SIG-M5 treated with dmso at 0.1 percent for 504 hours (cell line): ENCODE measurements at regions not wholly inside any gene's neighbourhood (a gene's known extent, or its start where the extent isn't known, plus 50 kb on each side); places are given as distances from the start of the nearest gene placed in this dataset.
"Not testable (repeated sequence)": the region's sequence is repeated elsewhere in the genome, so short reads cannot be mapped to it uniquely, and the experiment has no call there.

ENCODE experiments used
- DNase-seq: peaks from one replicate; lab custom pipeline; 2025; ENCODE audit not compliant: unreplicated experiment; lab: John Stamatoyannopoulos, UW

DNA sequence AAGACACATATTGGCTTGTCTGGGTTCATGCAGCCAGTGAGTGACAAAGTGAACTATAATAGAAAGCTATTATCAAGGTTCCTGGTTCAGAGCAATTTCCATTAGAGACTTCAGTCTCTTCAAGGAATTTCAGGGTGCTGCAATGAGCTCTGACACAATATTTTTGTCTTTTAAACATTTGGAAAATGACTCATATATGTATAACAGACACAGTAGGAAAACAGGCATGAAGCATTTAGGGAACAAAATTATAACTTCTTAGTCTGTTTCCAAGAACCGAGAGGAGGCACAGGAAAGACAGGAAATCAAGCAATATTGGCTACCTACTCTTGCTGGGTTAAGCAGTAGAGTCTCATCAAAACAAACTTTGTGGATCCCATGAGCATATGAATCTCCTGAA, 170.4 kb downstream of the PTPRC start:
- DNase-seq, result no peak

GRCh38 chr1:198811449-198811848, 172.6 kb downstream of the PTPRC start:
- DNase-seq, result no peak

DNA sequence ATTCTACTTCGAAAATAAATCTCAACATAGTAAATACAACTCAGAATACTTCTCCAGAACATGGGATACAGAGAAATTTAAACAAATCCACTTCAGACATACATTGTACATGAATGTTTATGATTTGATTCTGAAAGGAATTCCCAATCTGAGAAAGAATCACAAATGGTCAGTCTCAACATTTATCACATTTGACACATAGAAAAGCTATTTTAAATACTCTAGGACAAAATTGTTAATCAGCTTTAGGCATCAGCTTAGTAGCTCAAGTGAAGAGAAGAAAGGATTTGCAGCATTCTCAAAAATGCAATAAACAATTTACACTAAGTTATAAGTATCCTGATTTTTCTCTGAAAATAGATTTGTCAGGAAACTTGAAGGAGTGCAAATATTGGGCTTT, 184.8 kb downstream of the PTPRC start:
- no peak for DNase-seq

- no peak for DNase-seq
Observed at GRCh38 chr1:198825254-198825653, 186.4 kb downstream of the PTPRC start.

DNA sequence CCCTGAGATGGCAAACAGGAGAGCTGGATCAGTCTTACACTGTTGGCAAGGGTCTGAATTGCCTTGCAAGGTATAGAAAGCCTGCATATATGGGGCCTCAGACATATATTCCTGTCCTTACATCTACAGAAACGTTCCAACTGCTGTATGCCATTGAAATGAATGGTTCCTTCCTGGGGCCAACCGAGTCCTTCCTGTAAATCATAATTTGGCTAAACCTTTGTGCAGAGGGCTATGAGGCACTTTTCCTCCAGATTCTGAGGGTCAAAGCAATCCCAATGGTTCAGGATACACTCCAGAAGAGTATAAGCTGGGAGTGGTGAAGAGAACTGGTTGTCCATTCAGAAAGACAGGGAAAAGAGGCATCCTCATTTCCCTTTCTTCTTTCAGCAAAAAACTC, 190.5 kb downstream of the PTPRC start:
- no peak for DNase-seq

DNA sequence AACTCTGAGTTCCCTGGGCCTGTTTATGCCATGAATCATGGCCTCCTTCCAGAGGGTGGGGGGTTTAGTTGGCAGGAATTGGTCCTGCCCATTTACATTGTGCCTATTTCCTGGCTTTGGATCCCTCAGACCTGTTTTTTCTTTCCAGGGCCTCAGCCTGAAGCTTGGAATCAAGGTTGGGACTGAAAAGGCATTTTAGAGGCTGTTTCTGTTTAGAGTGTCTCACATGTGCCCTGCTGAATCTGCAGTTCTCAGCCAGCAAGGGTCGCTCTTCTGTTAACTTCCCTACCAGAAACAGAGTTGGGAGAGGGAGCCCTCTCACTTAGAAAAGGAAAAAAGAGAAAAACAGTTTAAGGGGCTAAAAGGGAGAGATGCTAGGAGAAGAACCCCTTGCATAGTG, 191.1 kb downstream of the PTPRC start:
- DNase-seq, result no peak

- DNase-seq, result no peak
Observed at GRCh38 chr1:198830412-198830811, 191.6 kb downstream of the PTPRC start.

GRCh38 chr1:198833706-198834503, 195.1 kb downstream of the PTPRC start:
- DNase-seq, result no peak

- peak; percentile 24 for DNase-seq
Observed at GRCh38 chr1:198837278-198838021, 198.6 kb downstream of the PTPRC start.

GRCh38 chr1:198838022-198838342, 199.1 kb downstream of the PTPRC start:
- no peak for DNase-seq

DNA sequence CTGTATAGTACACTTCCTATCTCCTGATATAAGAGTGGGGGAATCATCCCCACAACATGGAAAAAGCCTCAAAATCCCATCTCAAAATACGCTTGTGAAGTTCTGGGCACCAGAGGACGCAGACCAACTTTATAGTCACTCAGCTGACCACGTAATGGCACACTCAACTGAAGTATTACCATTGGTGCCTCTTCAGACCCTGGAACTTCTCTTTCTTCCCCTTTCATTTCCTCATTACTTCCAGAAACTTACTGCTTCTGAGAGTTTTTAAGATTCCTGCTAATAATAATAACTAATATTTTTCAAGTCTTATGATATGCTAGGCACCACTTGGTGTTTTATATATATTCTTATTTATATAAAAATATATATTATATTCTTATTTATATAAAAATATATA, 202.6 kb downstream of the PTPRC start:
- DNase-seq, result peak; percentile 71

DNA sequence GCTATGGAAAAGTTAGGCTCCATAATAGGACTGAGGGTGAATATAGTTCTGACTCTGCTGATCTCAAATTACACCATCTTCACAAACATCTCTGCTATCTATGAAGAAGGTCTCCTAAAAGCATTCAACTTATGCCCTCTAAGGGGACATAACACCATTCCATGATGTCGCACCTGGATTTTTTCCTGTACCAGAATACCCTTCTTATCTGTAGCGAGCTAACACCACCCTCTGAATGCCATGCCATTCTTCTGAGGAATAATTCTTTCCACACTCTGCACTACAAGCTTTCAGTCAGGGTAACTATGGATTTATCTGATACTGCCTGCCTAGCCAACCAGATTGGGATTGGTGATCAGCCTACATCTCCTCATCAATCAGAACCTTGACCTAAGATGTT, 203.8 kb downstream of the PTPRC start:
- DNase-seq, result no peak

DNA sequence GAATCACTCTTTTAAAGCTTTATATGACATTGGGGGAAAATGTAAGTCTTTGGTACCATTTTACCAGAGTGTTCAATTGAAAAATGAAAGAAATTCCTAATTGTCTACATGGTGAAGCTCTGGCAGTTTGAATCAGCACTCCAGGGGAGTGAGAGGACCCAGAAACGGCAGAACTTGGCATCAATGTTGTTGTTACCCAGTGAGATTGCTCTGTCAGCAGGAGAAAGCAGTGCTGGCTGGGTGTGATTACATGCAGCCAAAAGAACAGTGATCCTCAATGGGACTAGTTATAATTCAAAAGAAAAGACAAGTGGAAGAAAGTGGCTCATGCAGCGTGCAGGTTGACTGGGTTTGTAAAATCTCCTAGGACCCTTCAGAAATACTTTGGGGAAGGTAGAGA, 206.4 kb downstream of the PTPRC start:
- no peak for DNase-seq

- DNase-seq, result no peak
Observed at GRCh38 chr1:198845851-198846250, 207.0 kb downstream of the PTPRC start.

- no peak for DNase-seq
Observed at GRCh38 chr1:198846556-198846955, 207.7 kb downstream of the PTPRC start.

GRCh38 chr1:198848206-198848605, 209.4 kb downstream of the PTPRC start:
- DNase-seq, result no peak

DNA sequence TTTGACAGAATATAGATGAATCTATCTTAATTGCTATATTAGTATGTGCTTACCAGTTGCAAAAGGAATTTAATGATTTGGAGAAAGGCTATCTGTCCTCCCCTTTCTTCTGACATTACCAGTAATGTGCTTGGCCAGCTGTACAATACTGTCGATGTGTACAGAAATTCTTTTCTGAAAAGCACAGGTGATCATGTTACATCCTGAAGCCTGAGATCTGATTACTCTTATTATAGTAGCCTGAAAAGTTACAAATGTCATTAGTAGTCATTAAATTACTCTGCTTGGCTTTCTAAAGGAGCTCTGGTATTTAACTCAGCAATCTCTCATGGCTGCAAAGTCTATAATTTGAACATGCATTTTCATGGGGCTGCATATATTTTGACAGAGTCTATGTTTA, 209.8 kb downstream of the PTPRC start:
- no peak for DNase-seq

GRCh38 chr1:198849093-198849492, 210.3 kb downstream of the PTPRC start:
- no peak for DNase-seq

DNA sequence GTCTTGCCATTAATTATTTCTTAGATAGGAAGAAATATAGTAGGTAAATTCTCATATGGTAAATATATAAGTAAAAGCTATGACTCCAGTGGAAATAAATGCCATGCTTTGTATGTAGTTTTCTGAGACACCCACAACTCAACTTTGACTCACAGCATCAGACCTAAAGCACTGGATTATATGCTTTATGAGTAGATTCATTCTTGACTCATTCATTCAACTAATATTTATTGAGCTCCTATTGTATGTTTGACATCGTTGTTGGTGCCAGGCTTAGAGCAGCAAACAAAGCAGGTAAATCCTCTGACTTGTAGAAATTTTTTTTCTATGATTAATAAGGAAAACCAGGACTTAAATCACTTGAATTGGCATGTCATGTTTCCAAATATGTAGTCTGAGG, 211.4 kb downstream of the PTPRC start:
- DNase-seq, result no peak

DNA sequence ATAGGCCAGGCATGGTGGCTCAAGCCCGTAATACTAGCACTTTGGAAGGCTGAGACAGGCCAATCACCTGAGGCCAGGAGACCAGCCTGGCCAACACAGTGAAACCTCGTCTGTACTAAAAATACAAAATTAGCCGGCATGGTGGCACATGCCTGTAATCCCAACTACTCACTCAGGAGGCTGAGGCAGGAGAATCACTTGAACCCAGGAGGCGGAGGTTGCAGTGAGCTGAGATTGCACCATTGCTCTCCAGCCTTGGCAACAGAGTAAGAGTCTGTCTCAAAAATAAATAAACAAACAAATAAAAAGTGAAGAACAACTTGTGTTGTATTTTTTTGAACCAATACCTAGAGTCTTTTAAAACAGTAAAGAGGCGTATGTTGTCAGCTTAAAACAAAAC, 212.1 kb downstream of the PTPRC start:
- DNase-seq, result not testable (repeated sequence)

DNA sequence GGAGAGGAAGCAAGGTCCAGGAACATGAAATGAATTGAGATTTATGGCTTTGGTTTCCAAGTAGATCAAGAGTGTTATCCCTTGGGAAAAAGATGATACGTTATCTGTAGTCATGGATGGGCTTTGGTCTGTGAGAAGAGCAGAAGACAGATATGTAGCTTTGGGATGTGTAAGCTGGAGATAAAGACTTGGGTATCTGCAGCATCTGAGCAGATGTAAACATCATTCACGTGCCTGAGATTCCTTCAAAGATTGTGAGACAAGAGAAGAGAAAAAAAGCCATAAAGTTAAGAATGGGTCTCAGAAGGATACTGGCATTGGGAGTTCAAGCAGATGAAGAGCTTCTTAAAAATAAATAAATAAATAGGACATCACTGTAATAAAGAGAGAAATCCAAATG, 217.8 kb downstream of the PTPRC start:
- DNase-seq, result no peak

GRCh38 chr1:198858033-198858432, 219.2 kb downstream of the PTPRC start:
- no peak for DNase-seq

DNA sequence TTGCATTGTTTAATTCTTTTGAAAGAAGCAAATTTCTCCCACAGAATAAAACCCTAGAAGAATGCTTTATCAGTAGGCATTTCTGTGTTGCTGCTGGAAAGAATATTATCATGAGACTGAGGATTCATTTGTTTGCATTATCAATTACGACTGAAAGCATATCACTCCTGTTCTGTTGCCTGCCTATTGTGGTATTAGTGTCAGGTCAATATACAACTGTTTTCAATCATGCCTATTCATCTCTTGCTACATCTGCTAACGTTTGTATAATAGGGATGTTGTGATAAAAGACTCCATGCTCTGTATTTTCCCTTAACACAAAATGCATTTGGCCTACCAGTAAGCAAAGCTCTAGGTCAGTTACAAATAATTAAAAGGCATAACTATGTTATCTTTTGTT, 221.5 kb downstream of the PTPRC start:
- no peak for DNase-seq
